Left hindlimb (tissue), 1 donor: ENCODE measurements at regions not wholly inside any gene's neighbourhood (a gene's known extent, or its start where the extent isn't known, plus 50 kb on each side); places are given as distances from the start of the nearest gene placed in this dataset.
"Not testable (repeated sequence)": the region's sequence is repeated elsewhere in the genome, so short reads cannot be mapped to it uniquely, and the experiment has no call there.

Experiments
- DNase-seq: peaks from one replicate; pipeline ENCODE4 v3.0.0-alpha.2; 2018

GRCh38 chr14:48193893-48194292, 518.5 kb upstream of the MDGA2 start:
- no peak for DNase-seq

DNA sequence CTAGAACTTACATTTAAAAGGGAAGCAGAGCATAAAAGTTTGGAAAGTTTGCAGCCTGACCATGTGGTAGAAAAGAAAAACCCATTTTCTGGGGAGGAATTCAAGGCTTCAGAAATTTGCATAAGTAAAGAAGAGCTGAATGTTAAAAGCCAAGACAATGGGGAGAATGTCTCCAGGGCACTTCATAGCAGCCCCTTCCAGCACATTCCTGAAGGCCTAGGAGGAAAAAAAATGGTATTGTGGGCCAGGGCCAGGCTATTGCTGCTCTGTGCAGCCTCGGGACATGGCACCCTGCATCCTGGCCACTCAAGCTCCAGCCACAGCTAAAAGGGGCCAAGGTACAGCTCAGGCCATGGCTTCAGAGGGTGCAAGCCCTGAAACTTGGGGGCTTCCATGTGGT, 474.2 kb upstream of the MDGA2 start:
- DNase-seq = not testable (repeated sequence)

DNA sequence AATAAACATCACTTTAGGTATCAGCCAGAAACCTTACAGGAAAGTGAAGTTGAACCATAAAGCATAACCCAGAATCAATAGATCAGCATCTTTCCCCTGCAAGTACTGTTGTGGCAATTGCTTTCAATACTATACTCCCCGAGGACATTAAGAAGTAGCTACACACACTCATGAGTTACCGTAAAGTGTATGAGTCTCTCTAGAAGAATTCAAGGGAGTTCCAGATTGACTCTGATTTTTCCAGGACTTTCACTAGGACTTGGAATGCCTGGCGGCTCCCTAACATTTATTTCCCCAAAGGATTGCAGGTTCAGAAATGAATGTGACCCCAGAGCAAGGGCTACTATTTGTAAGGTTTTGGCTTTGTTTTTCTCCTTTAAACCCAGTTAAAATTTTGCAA, 465.4 kb upstream of the MDGA2 start:
- no peak for DNase-seq

GRCh38 chr14:48129472-48129871, 454.1 kb upstream of the MDGA2 start:
- no peak for DNase-seq

DNA sequence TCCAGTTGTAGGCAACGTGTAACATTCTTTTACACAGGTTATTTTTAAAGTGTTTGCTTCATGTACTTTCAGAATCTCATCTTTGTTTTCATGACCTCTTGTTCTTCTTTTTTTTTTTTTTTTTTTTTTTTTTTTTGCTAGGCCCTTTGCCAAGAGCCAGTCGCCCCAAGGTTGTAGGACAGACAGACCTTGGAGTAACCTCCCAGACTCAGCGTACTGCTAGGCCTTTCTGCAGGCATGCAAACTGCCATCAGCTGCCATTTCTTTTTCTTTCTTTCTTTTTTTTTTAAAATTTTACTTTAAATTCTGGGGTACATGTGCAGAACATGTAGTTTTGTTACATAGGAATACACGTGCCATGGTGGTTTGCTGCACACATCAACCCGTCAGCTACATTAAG, 452.3 kb upstream of the MDGA2 start:
- no peak for DNase-seq

DNA sequence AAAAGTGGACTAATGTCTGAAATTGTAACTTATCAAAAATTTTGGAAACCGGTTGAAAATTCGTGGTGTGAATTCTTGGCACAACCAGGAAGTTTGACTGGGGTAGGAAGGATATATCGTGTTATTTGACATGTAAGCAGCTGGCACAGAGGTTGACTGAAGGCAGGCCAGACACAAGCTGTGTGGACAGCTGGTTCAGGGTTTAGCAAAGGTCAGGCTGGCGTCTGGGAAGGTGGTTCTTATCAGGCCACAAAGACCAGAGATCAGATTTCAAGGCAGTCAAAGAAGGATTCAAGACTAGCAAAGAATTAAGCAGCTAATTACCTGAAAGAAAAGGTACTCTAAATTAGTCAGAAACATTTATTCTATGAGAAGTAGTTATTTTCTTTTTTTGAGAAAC, 450.2 kb upstream of the MDGA2 start:
- no peak for DNase-seq

DNA sequence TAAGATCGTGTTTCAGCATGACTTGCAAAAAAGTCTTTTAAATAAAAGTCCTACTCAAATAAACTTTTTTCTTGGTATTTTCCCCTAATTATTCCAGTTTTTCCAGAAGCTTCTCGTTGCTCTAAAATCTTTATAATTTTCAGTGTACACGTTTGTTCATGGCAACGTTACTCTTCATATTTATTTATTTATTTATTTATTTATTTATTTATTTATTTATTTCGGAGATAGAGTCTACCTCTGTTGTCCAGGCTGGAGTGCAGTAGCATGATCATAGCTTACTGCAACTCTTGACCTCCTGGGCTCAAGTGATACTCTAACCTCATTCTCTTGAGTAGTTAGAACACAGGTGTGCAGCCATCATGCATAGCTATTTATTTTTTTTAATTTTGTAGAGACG, 438.3 kb upstream of the MDGA2 start:
- no peak for DNase-seq

DNA sequence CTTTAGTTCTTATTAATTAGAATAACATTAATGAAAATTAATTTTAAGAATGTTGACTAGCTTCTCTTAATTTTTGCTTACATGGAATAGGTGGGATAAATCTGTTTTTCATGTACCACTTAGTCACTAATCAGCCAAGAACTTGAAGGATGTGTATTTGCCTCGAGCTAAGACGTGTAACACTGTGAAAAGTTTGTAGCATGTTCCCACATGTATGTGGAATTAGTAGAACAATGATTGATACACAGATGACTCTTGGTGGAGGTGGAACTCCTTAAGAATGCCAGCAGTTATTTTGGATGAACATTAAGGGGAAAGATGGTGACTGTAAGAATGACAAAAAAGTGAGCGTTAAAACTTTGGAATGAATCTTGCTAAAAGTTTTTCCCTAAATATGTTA, 435.7 kb upstream of the MDGA2 start:
- no peak for DNase-seq

DNA sequence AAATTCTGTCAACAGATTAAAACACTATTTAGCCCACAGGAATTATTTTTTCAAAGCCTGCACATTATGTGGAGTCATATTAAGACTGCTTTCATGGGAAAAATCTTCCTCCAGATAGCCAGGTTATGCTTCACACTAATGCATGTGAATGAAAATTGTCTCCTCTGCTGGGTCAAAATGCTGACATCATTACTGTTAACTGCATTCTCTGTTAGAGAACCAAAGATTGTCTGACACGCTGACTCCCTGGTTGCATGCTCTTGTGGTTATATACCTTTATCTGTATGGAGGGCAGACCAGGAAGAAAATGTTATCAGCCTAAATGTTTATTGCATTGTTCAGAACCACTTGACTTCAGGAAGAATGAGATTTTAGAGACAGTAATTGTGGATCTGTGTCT, 432.2 kb upstream of the MDGA2 start:
- no peak for DNase-seq

DNA sequence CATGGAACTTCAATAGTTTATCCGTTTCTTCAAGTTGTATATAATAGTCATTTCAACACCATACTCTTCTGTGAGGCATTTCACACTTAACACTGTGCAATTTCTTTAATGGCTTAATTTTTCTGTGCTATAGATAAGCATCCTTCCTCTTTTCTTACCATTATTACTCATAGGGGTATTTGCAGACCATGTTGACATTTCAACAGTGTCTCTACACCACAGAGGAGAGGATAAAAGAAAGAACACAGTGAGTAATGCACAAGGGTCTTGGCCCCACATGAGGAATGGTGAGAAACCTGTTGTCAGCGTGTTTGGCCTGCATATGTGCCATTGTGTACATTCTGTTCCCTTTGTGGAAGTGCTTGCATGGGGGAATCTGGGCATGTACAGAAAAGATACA, 421.5 kb upstream of the MDGA2 start:
- DNase-seq = no peak

- DNase-seq = no peak
Measured at GRCh38 chr14:48086516-48086915, 411.1 kb upstream of the MDGA2 start.

DNA sequence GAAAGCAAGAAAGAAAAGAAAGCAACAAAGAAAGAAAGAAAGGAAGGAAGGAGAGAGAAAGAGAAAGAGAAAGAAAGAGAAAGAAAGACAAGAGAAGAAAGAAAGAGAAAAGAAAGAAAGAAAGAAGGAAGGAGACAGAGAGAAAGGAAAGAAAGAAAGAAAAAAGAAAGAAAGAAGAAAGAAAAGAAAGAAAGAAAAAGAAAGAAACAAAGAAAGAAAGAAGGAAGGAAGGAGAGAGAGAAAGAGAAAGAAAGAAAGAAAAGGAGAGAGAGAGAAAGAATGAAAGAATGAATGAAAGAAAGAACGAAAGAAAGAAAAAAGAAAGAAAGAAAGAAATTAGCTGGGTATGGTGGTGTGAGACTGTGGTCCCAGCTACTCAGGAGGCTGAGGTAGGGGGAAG, 400.1 kb upstream of the MDGA2 start:
- no peak for DNase-seq

GRCh38 chr14:48052973-48053372, 377.6 kb upstream of the MDGA2 start:
- DNase-seq = no peak

- DNase-seq = no peak
Measured at GRCh38 chr14:48035836-48036235, 360.4 kb upstream of the MDGA2 start.

DNA sequence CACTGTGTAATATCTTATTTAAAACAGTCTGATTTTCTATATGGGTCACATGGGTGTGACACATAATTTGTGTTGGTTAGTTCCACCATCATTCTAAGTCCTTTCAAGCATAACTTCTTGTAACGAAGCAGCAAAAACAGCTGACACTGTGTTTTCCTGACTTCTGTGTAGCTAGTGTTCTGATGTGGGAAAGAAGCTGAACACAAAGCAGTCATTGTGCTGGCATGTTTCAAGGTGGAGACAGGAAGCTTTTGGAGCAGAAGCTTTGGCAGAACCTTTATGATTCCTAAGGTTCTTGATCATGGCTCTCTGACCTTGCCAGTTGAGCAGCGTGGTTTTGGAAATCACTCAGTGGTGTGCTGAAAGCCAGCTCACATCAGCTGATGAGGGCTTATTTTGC, 351.7 kb upstream of the MDGA2 start:
- no peak for DNase-seq

GRCh38 chr14:48023881-48024280, 348.5 kb upstream of the MDGA2 start:
- DNase-seq = no peak

GRCh38 chr14:48011484-48011883, 336.1 kb upstream of the MDGA2 start:
- not testable (repeated sequence) for DNase-seq

- no peak for DNase-seq
Measured at GRCh38 chr14:48008646-48009045, 333.2 kb upstream of the MDGA2 start.

- no peak for DNase-seq
Measured at GRCh38 chr14:48005986-48006385, 330.6 kb upstream of the MDGA2 start.

DNA sequence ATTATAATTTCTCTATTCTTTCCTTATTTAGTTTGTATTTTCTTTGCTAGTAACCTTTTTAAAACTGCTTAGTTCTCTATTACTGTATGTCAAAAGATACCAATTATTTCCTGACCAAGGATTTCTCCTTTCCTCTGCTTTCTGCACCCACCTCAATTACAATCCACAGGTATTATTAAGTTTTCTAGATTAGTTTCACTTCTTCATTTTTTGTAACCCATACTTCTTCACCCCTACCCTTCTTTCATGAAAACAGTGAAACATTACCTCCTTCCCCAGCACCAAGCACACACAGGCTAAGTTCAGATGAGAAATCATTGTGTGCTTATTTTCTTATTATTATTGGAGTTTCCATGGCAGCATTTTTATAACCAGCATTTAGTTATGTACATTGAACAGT, 318.5 kb upstream of the MDGA2 start:
- DNase-seq = no peak

GRCh38 chr14:47988175-47988574, 312.8 kb upstream of the MDGA2 start:
- DNase-seq = no peak

- no peak for DNase-seq
Measured at GRCh38 chr14:47978871-47979270, 303.5 kb upstream of the MDGA2 start.

DNA sequence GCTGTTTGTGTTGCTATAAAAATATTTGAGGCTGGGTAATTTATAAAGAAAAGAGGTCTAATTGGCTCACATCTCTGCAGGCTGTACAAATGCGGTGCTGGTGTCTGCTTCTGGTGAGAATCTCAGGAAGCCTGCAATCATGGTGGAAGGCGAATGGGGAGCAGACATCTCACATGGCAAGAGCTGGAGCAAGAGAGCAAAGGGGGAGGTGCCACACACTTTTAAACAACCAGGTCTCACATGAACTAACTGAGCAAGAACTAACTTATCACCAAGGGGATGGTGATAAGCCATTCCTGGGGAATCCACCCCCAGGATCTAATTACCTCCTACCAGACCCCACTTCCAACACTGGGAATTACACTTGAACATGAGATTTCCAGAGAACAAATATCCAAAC, 300.7 kb upstream of the MDGA2 start:
- DNase-seq = no peak

DNA sequence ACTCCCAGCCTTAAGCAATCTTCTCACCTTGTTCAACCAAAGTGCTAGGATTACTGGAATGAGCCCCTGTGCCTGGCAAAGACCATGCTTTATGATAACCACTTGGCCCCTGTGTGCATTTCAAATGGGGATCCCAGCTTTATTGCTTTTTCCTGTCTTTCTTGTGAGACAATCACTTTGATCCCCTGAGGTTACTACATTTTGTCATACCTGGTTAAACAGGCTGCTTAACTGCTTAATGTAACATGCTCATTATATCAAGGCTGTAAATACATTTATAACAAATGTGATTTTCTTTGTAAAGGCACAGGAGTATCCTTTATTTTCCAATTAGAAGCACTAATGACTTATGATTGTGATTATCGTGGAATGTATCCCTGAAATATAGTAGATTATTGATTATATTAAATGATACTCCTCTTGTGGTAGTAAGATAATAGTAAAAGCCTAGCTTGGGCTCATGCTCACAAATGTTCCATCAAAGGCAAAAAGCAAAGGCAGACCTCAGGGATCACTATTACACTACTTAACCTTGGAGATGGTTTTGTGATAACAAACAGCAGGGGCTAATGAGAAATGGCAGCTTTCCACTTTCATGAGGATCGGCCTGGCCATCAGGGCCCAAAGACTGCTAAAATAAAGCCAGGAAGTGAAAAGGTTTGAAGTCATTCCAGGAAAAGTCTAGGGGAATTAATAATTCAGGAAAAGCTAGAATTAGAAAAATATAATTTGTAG, 290.8 kb upstream of the MDGA2 start:
- no peak for DNase-seq

DNA sequence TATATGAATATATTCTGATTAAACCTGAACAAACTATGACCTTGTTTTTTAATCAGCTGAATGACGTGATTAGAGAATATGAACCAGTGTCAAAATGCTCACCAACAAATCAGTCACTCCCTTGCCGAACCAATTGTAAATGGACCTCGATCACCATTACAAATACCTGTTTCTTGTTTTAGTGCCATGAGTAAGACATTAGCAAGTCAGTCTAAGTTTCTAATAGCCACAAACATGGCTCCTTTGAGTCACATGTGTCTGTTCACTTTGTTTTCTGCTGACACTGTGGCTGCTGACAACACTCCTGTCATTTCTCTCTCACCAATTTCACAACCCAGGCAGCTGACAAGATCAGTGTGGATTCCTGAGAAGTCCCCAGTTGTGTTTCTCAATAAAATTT, 286.2 kb upstream of the MDGA2 start:
- no peak for DNase-seq

GRCh38 chr14:47959740-47960139, 284.3 kb upstream of the MDGA2 start:
- no peak for DNase-seq
